Fibroblast of the aortic adventitia (primary cell): ENCODE measurements at regions not wholly inside any gene's neighbourhood (a gene's known extent, or its start where the extent isn't known, plus 50 kb on each side); places are given as distances from the start of the nearest gene placed in this dataset.

ENCODE experiments used
- DNase-seq: peaks from one replicate; pipeline ENCODE4 v3.0.0-alpha.2; 2010; ENCODE audit warnings: low read depth
- H3K4me3 ChIP-seq: 2 replicates; pipeline ENCODE4 v1.5.1; 2011; ENCODE audit warnings: low read depth, mild to moderate bottlenecking, control low read depth, low read length, moderate library complexity
- TF ChIP-seq, protein P1 (sequence below): IDR thresholded peaks from 2 replicates; pipeline ENCODE4 v1.5.1; 2011; ENCODE audit warnings: mild to moderate bottlenecking, low read length, control low read depth, inconsistent platforms; ENCODE audit not compliant: insufficient read depth

DNA sequence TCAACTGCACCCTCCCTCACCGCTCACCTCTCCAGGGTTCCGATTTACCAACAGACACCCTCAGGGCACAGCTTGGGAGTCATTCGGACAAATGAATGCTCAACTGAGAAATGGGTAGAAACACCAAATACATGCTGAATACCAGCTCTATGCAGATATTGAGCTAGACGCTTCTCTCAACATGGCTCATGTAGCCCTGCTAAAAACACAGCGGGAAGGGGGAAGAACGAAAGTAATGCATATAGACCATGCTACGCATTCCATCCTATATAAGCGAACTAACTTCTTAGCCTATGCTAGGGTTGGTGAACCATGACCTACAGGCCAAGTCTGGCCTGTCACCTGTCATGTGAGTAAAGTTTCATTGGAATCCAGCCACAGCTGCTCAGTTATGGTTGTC lies 304.0 kb downstream of the UQCRFS1 start:
- TF ChIP-seq, protein P1, sequence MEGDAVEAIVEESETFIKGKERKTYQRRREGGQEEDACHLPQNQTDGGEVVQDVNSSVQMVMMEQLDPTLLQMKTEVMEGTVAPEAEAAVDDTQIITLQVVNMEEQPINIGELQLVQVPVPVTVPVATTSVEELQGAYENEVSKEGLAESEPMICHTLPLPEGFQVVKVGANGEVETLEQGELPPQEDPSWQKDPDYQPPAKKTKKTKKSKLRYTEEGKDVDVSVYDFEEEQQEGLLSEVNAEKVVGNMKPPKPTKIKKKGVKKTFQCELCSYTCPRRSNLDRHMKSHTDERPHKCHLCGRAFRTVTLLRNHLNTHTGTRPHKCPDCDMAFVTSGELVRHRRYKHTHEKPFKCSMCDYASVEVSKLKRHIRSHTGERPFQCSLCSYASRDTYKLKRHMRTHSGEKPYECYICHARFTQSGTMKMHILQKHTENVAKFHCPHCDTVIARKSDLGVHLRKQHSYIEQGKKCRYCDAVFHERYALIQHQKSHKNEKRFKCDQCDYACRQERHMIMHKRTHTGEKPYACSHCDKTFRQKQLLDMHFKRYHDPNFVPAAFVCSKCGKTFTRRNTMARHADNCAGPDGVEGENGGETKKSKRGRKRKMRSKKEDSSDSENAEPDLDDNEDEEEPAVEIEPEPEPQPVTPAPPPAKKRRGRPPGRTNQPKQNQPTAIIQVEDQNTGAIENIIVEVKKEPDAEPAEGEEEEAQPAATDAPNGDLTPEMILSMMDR: no peak
- DNase-seq: no peak
- no peak overlapping the region for H3K4me3 ChIP-seq

DNA sequence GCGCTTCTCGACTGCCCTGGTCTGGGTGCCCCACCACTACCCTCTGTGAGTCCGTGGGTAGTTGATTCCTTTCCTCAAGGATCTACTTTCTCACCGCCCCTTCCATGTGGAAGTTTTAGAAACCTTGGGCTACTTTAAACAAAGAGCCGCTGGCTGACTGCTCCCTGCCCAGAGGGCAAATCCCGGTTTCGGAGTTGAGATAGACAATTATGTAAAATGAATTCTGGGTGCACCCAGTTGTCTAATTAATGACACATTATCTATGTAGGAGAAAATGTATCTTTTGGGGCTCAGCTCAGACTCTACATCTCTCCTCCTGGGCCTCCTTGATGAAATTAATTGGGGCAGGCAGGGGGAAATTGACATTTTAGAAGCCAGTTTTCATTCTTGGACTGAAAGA lies 305.4 kb downstream of the UQCRFS1 start:
- H3K4me3 ChIP-seq: no peak overlapping the region
- TF ChIP-seq, protein P1: no peak
- DNase-seq: no peak

- peak; percentile 9 for DNase-seq
- TF ChIP-seq, protein P1: no peak
- no peak overlapping the region for H3K4me3 ChIP-seq
Observed at GRCh38 chr19:28905996-28906395, 307.0 kb downstream of the UQCRFS1 start.

DNA sequence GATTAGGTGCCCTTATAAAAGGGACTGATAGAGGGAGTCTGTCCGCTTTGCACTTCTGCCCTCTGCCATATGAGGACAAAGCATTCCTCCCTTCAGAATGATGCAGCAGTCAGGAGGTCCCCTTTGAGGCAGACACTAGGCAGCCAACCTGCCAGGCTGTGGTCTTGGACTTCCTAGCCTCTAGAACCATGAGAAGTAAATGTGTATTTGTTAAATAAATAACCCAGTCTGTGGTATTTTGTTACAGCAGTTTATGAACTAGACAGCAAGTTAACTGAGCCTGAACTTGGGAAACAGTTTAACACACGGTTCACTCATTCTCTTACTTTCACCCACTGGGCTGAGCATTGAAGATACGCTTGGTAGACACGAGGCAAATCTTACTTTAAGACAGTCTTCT lies 313.2 kb downstream of the UQCRFS1 start:
- TF ChIP-seq, protein P1: no peak
- no peak overlapping the region for H3K4me3 ChIP-seq
- no peak for DNase-seq

GRCh38 chr19:28898249-28898648 lies 314.7 kb downstream of the UQCRFS1 start:
- TF ChIP-seq, protein P1: no peak
- DNase-seq: no peak
- no peak overlapping the region for H3K4me3 ChIP-seq

DNA sequence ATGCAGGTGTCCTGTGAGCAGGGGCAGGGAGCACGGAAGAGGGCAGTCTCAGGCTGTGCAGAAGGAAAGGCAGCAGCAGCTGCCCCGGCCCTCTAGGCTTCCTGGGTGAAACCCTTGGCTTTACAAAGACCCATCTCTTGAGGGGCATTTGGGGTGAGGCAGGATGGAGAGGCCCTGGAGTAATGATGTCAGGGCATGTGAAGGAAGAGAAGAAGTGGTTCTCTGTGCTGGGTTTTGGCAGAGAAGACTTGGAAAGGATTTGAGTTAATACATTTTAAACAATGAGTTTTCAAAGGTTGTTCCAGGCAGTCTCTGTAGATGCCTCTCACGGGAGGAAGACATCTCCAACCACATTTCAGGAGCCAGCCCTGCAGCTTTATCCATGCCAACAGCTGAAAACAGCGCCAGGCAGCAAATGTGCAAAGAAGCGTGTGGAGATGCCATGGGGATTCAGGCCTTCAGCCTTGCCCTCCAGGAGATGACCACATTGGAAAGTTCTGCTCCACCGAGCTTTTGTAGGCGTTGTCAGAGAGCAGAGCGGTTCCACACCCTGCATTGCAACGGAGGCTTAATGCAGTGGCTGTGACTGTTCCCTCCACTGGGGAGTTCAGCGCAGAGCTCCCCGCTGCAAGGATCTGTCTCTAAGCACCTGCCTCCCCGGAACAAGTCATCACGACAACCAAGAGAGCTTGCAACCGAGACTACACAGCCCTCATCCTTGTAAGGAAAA lies 322.8 kb downstream of the UQCRFS1 start:
- TF ChIP-seq, protein P1: no peak
- DNase-seq: peak; percentile 19
- H3K4me3 ChIP-seq: no peak overlapping the region

GRCh38 chr19:28887920-28888618 lies 324.9 kb downstream of the UQCRFS1 start:
- TF ChIP-seq, protein P1: no peak
- H3K4me3 ChIP-seq: no peak overlapping the region
- DNase-seq: no peak
